Activated CD8-positive, alpha-beta T cell treated with anti-CD3 and anti-CD28 coated beads for 36 hours (primary cell): ENCODE measurements at regions not wholly inside any gene's neighbourhood (a gene's known extent, or its start where the extent isn't known, plus 50 kb on each side); places are given as distances from the start of the nearest gene placed in this dataset.

Source experiments
- ATAC-seq: fragments of 200-7000 bp; cut with Tn5 transposase; one replicate; pipeline ENCODE4 v1.10.0; 2021; ENCODE audit warnings: mild to moderate bottlenecking, moderate library complexity
- CTCF ChIA-PET: fragments of 350-600 bp; sonication (Branson Sonifier 250); formaldehyde crosslinking; loops from one replicate; lab custom pipeline; 2021; ENCODE audit warnings: antibody characterized with exemption; lab: Charles Lee
- POLR2A ChIA-PET: fragments of 350-600 bp; sonication (Branson Sonifier 250); formaldehyde crosslinking; loops from one replicate; lab custom pipeline; 2021; ENCODE audit warnings: antibody characterized with exemption; lab: Charles Lee
- DNase-seq: peaks from one replicate; pipeline ENCODE4 v3.0.0-alpha.2; 2020
- H3K27ac Mint-ChIP-seq: one replicate; pipeline ENCODE4 v1.8.0; 2021; ENCODE audit warnings: mild to moderate bottlenecking, mixed read lengths
- H3K27me3 Mint-ChIP-seq: one replicate; pipeline ENCODE4 v1.8.0; 2021; ENCODE audit warnings: mixed read lengths
- H3K36me3 Mint-ChIP-seq: one replicate; pipeline ENCODE4 v1.8.0; 2021; ENCODE audit warnings: low read depth, mixed read lengths
- H3K4me1 Mint-ChIP-seq: one replicate; pipeline ENCODE4 v1.8.0; 2021; ENCODE audit warnings: low read depth, mixed read lengths
- H3K4me3 Mint-ChIP-seq: one replicate; pipeline ENCODE4 v1.8.0; 2021; ENCODE audit warnings: mild to moderate bottlenecking, moderate library complexity, mixed read lengths
- H3K9me3 Mint-ChIP-seq: one replicate; pipeline ENCODE4 v1.8.0; 2021; ENCODE audit warnings: mixed read lengths
- intact Hi-C: fragments of 100-400 bp; cut with micrococcal nuclease; formaldehyde crosslinking; loops from one replicate; pipeline ENCODE4 v1.10.0; 2022
- TF ChIP-seq, protein P1 (sequence below): fragments of 200-600 bp; IDR thresholded peaks from one replicate; pipeline ENCODE4 v1.8.0; 2022; ENCODE audit warnings: antibody characterized with exemption, mild to moderate bottlenecking

DNA sequence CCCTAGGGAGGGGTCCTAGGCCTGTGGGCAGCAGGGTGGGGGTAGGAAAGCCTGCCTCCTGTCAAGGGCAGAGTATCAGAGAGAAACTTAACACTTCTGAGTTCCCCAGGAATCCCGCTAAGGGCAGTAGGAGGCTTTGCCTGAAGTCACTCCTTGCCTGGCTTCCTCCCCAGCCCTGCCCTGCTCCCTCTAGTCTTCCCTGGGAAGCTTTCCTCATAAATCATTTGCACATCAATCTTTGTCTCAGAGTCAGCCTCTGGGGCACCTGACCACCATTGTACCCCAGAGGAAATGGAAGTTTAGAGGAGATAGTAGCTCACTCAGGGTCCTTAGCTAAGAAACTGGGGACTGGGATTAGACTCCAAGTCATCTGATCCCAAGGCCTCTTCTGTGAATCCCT is 129.4 kb upstream of the TLE3 start:
- Mint-ChIP-seq H3K9me3 (peaks cover 16% of the 10 kb centered on the region), H3K4me3 (no peak overlapping the region), H3K27ac (no peak overlapping the region), H3K4me1 (peaks cover 14% of the 10 kb centered on the region), H3K27me3 (no peaks in the 10 kb centered on the region), H3K36me3 (peaks cover 13% of the 10 kb centered on the region)
- ChIA-PET CTCF (interaction anchor here (1.1 to 1.7 kb wide), 3 partner anchors 11 to 240 kb away, joined by 3 to 4 read pairs (median 3); no protein-coding TSS in a partner anchor), POLR2A (interaction anchor here (1.4 kb wide), 1 partner anchor 9 kb away, joined by 5 read pairs; no protein-coding TSS in a partner anchor)
- TF ChIP-seq, protein P1, sequence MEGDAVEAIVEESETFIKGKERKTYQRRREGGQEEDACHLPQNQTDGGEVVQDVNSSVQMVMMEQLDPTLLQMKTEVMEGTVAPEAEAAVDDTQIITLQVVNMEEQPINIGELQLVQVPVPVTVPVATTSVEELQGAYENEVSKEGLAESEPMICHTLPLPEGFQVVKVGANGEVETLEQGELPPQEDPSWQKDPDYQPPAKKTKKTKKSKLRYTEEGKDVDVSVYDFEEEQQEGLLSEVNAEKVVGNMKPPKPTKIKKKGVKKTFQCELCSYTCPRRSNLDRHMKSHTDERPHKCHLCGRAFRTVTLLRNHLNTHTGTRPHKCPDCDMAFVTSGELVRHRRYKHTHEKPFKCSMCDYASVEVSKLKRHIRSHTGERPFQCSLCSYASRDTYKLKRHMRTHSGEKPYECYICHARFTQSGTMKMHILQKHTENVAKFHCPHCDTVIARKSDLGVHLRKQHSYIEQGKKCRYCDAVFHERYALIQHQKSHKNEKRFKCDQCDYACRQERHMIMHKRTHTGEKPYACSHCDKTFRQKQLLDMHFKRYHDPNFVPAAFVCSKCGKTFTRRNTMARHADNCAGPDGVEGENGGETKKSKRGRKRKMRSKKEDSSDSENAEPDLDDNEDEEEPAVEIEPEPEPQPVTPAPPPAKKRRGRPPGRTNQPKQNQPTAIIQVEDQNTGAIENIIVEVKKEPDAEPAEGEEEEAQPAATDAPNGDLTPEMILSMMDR = no peak
- DNase-seq (no peak), ATAC-seq (no peak)
- intact Hi-C loops = no loop called here

DNA sequence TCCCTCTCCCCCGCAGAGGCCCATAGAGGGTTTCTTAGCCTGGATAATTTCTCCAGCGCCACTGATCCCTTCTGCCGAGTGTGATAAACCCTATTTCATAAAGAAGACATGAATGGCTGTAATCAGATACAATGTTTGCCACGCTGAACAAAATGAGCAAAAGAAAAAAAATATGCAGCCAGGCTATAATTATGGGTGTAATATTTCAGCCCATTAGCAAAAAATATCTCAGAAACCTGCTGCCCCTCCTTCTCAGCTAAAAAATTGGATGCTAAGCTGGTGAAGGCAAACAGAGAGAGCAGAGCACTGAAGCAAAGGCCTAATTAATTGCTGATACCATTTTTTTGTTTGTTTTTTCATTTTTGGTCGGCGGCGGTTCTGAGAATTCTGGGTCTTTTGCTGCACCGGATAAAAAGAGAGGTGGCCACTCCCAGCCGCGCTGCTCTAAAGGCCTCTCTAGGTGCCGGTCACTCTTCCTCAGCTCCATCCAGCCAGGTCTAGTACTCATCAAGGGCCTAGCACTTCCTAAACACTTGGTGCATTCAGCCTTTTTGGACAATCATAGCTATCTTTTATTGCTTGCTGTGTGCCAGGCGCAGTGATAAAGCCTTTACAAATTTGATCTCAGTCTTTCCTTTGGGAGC is 128.7 kb upstream of the TLE3 start:
- TF ChIP-seq, protein P1 = no peak
- Mint-ChIP-seq H3K9me3 (peaks cover 9% of the 10 kb centered on the region), H3K36me3 (peaks cover 8% of the 10 kb centered on the region), H3K4me3 (no peak overlapping the region), H3K27ac (no peak overlapping the region), H3K27me3 (no peaks in the 10 kb centered on the region), H3K4me1 (peaks cover 11% of the 10 kb centered on the region)
- CTCF ChIA-PET = interaction anchor here (1.1 kb wide), 2 partner anchors 23 to 240 kb away, joined by 3 read pairs; no protein-coding TSS in a partner anchor
- POLR2A ChIA-PET = interaction anchor here (1.4 kb wide), 1 partner anchor 10 kb away, joined by 5 read pairs; no protein-coding TSS in a partner anchor
- DNase-seq = no peak
- intact Hi-C loops = no loop called here
- no peak for ATAC-seq

DNA sequence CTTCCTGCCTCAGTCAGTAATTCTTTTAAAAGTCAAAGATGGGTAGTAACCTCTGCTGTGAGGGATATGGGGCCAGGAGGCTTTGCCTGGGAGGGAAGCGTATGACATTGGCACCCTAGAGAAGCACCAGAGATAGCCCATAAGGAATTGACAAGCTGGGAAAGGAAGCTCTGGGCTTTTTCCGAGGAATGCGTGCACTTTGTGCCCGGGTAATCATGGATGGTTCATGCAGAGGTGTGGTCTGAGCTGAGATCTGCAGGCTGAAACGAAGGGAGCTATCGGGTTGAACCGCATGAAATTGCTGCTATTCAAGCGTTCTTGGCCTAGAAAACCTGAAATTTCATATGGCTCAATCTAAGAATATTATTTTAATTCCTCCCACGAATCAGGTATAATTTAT is 127.7 kb upstream of the TLE3 start:
- peaks cover 6% of the 10 kb centered on the region for H3K9me3 Mint-ChIP-seq
- DNase-seq (no peak), ATAC-seq (no peak)
- CTCF ChIA-PET = no interaction called here
- no peak overlapping the region for H3K27ac Mint-ChIP-seq
- H3K36me3 Mint-ChIP-seq = peaks cover 5% of the 10 kb centered on the region
- intact Hi-C loops = no loop called here
- H3K4me3 Mint-ChIP-seq = no peak overlapping the region
- TF ChIP-seq, protein P1 = no peak
- POLR2A ChIA-PET = interaction anchor here (0.8 kb wide), 1 partner anchor 162 kb away, joined by 4 read pairs; no protein-coding TSS in a partner anchor
- no peaks in the 10 kb centered on the region for H3K27me3 Mint-ChIP-seq
- H3K4me1 Mint-ChIP-seq = peaks cover 11% of the 10 kb centered on the region

DNA sequence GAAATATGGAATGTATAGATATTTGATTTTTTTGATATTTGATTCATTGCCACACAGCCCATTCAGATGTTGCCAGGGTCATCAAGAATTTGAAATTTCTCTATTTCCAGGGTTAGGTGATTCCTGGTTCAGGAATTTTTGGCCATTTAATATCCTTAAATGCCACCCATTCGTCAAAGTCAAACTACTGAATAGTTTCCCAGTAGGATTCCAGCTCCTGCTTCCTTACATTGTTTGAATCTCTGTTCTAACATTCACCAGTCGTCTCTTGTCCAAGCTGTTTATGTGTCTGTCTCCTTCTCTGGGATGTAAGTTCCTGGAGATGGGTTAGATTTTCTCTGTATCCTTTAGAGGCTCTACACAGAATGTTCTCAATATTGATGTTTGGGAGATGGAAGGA is 124.9 kb upstream of the TLE3 start:
- no peak overlapping the region for H3K4me3 Mint-ChIP-seq
- POLR2A ChIA-PET = no interaction called here

More for the DNA sequence above, 124.9 kb upstream of the TLE3 start:
- TF ChIP-seq, protein P1 = no peak
- no peaks in the 10 kb centered on the region for H3K9me3 Mint-ChIP-seq
- no peaks in the 10 kb centered on the region for H3K27me3 Mint-ChIP-seq
- ATAC-seq = no peak
- no peaks in the 10 kb centered on the region for H3K36me3 Mint-ChIP-seq
- no peak overlapping the region for H3K27ac Mint-ChIP-seq
- CTCF ChIA-PET = interaction anchor here (1.0 to 1.2 kb wide), 2 partner anchors 9 to 244 kb away, joined by 3 read pairs; no protein-coding TSS in a partner anchor
- intact Hi-C loops = no loop called here
- peaks cover 11% of the 10 kb centered on the region for H3K4me1 Mint-ChIP-seq
- no peak for DNase-seq
